Testis (tissue), 2 donors: ENCODE measurements at regions not wholly inside any gene's neighbourhood (a gene's known extent, or its start where the extent isn't known, plus 50 kb on each side); places are given as distances from the start of the nearest gene placed in this dataset.

Experiments
- POLR2A ChIP-seq: fragments of 450-650 bp; IDR thresholded peaks from one replicate; pipeline ENCODE4 v1.6.1; 2017; ENCODE audit warnings: antibody characterized with exemption, mild to moderate bottlenecking, moderate library complexity
- TF ChIP-seq, protein P1 (sequence below), 3 experiments: fragments of 450-650 bp in 2 of 3; fragments of 200-600 bp in 1 of 3; sonication (generic) in 1 of 3; IDR thresholded peaks; one replicate each; pipeline ENCODE4 v1.5.1; 2016 to 2019; ENCODE audit warnings: antibody characterized with exemption in 3 of 3, mild to moderate bottlenecking in 2 of 3, moderate library complexity in 1 of 3

DNA sequence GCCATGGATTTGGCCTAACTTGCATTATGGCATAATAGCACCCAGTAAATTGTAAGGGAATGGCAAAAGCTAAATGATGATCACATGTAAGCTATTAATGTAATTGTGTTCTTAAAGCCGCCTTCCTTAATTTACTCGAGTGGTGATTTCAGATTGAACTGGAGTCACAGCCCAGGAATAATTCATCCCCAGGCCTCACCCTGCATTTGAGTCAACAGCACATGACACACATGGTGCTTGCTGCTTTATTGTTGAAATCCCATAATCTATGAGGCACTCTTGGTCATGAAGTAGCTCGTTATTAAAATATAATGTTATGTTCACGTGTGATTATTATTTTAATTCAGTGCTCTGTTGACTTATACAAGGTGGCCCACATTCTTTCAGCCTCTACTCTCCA is 547.5 kb downstream of the VRK1 start:
- TF ChIP-seq, protein P1, sequence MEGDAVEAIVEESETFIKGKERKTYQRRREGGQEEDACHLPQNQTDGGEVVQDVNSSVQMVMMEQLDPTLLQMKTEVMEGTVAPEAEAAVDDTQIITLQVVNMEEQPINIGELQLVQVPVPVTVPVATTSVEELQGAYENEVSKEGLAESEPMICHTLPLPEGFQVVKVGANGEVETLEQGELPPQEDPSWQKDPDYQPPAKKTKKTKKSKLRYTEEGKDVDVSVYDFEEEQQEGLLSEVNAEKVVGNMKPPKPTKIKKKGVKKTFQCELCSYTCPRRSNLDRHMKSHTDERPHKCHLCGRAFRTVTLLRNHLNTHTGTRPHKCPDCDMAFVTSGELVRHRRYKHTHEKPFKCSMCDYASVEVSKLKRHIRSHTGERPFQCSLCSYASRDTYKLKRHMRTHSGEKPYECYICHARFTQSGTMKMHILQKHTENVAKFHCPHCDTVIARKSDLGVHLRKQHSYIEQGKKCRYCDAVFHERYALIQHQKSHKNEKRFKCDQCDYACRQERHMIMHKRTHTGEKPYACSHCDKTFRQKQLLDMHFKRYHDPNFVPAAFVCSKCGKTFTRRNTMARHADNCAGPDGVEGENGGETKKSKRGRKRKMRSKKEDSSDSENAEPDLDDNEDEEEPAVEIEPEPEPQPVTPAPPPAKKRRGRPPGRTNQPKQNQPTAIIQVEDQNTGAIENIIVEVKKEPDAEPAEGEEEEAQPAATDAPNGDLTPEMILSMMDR (IDR thresholded peaks at IDR 0.05): no peak
- TF ChIP-seq POLR2A: no peak
